ENCODE measurements at regions not wholly inside any gene's neighbourhood (a gene's known extent, or its start where the extent isn't known, plus 50 kb on each side); places are given as distances from the start of the nearest gene placed in this dataset.
"Not testable (repeated sequence)": the region's sequence is repeated elsewhere in the genome, so short reads cannot be mapped to it uniquely, and the experiment has no call there.

- no peak for FAIRE-seq
Measured at GRCh38 chr7:4438723-4439245, 243.3 kb upstream of the FOXK1 start.

GRCh38 chr7:4439444-4439843 is 242.7 kb upstream of the FOXK1 start:
- no peak for FAIRE-seq

- FAIRE-seq: no peak
Measured at GRCh38 chr7:4444106-4444505, 238.0 kb upstream of the FOXK1 start.

DNA sequence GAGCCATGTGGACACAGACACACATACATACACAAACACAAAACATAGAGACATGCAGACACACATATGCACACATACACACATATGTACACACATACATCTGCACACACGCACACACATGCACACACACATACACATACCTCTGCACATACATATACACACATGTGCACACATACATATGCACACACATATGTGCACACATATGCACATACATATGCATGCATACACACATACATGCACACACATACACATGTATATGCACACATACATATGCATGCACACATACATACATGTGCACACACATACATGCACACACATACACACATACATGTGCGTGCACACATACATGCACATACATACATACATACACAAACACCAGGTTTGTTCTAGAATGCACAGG is 236.3 kb upstream of the FOXK1 start:
- no peak for FAIRE-seq

DNA sequence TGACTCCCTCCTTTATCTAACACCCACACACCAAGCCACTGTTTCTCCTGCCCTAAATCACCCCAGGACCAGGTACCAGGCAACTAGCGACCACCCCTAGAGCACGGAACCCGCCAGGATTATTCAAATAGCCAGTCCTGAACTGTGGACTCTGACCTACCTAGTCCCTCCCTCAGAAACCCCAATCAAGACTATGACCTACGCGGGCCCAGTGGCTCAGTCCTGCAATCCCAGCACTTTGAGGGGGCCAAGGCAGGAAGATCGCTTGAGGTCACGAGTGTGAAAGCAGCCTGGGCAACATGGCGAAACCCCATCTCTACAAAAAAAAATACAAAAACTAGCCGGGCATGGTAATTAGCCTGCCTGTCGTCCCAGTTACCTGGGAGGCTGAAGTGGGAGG is 232.8 kb upstream of the FOXK1 start:
- FAIRE-seq: no peak

DNA sequence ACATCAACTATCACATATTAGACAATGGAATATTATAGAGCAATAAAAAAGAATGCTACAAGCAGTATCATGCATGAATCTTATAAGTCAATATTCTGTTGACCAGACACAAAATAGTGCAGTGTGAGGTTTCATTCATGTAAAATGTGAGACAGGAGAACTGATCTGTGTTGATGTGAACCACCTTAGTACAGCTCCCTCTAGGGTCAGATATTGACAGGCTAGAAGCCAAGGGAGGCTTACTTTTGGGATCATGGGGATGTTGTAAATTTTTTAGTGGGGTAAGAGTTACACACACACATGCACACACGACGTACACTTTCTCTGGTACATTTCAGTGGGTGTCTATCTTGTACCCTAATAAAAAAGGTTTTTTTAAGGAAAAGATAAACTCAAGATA is 231.6 kb upstream of the FOXK1 start:
- no peak for FAIRE-seq

GRCh38 chr7:4460597-4460996 is 221.5 kb upstream of the FOXK1 start:
- FAIRE-seq: no peak

GRCh38 chr7:4461531-4461930 is 220.6 kb upstream of the FOXK1 start:
- FAIRE-seq: no peak

DNA sequence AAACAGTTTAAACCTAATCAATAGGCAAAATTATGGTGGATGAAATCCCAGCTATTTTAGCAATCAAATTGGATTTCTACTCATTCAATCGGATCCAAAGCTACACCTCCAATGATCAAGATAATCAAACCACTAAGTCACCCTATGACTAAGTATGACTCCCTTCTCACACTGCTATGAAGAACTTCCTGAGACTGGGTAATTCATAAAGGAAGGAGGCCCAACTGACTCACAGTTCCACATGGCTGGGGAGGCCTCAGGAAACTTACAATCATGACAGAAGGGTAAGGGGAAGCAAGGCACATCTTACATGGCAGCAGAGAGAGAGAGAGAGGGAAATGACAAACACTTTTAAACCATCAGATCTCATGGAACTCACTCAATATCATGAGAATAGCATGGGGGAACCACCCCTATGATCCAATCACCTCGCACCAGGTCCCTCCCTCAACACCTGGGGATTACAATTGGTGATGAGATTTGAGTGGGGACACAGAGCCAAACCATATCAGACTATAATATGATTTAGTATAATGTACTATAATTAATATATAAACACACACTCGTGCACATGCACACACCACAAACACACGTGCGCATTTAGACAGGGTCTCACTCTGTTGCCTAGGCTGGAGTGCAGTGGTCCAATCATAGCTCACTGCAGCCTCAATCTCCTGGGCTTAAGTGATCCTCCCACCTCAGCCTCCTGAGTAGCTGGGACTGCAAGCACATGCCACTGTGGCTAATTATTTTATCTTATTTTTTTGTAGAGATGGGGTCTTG is 213.6 kb upstream of the FOXK1 start:
- no peak for FAIRE-seq

GRCh38 chr7:4470246-4470645 is 211.8 kb upstream of the FOXK1 start:
- FAIRE-seq: no peak

DNA sequence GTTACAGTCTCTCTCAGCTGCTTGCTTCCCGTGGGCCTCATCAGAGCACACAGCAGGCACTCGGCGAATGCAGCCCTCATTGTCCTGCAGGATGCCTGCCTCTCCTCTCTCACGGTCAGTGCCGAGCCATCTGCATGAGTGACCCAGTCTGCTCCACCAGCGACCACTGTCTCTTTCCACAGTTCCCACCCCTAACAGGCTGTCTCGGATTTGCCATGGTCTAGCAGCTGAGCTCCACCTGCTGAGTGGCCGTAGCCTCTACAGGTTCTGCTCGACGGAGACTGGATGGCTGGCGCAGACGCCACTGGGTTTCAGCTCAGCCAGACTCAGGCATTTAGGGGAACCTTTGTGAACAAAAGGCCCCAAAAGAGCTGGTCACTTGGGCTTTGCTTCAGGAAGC is 209.4 kb upstream of the FOXK1 start:
- no peak for FAIRE-seq

GRCh38 chr7:4479367-4480039 is 202.6 kb upstream of the FOXK1 start:
- FAIRE-seq: no peak

DNA sequence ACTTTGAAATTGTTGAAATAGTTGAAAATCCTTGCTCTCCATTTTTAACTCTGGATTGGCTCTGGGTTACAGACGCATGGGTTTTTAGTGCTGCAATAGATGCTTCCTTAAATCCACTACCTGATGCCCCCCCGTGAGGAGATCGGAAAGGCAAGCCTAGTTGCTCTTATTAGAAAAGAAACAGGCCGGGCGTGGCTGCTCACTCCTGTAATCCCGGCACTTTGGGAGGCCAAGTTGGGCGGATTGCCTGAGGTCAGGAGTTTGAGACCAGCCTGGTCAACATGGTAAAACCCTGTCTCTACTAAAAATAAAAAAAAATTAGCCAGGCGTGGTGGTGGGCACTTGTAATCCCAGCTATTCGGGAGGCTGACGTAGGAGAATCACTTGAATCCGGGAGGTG is 202.0 kb upstream of the FOXK1 start:
- not testable (repeated sequence) for FAIRE-seq

GRCh38 chr7:4483851-4484250 is 198.2 kb upstream of the FOXK1 start:
- no peak for FAIRE-seq

GRCh38 chr7:4484545-4484944 is 197.6 kb upstream of the FOXK1 start:
- no peak for FAIRE-seq

DNA sequence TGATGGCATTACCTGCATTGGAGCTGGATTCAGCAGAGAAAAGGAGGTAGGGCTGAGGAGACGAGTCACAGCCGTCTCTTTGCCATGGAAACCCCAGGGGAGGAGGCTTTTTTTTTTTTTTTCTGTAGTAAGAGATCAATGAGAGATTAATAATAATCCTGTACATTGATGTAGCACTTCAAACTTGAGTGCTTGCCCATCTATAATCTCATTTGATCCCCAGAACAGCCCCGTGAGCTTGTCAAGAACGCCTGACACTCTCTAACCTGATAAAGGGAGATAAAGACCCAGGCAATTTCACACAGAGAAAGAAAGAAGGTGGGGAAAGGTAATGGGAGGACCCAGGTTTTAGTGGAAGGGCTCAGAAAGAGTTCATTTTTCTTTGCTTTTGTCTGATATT is 195.2 kb upstream of the FOXK1 start:
- no peak for FAIRE-seq

- FAIRE-seq: not testable (repeated sequence)
Measured at GRCh38 chr7:4496911-4497310, 185.2 kb upstream of the FOXK1 start.

DNA sequence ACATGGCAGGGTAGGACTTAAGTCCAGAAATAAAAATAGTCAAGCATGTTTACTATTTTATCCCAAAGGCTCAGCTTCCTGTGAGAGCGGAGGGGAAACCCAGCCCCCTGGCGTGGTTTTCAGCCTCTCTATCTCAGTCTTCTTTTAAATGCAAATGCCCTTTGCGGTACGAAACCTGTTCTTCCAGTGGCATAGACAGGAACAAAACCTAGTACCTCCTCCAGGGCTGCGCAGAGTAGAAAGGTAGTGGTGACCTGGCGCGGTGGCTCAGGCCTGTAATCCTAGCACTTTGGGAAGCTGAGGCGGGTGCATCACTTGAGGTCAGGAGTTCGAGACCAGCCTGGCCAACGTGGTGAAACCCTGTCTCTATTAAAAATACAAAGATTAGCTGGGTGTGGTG is 181.3 kb upstream of the FOXK1 start:
- no peak for FAIRE-seq

GRCh38 chr7:4507886-4508285 is 174.2 kb upstream of the FOXK1 start:
- not testable (repeated sequence) for FAIRE-seq

DNA sequence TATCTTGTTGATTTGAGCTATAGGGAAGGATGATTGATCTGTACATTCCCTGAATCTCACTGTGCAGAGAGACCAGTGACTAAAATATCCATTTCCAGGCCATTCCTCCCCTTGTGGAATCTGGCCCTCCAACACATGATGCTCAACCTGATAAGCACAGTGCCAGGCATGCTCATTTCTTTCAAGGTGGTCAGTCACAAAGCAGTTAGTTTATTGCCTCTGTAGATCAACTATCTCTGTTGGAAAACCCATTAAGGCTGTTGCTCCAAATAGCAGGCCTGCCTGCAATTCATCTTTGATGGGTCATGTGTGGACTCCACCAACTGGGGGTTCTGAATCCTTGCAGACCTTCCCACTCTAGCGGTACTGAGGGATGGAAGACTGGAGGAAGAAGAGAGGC is 168.6 kb upstream of the FOXK1 start:
- no peak for FAIRE-seq

GRCh38 chr7:4519819-4520520 is 162.1 kb upstream of the FOXK1 start:
- FAIRE-seq: no peak

GRCh38 chr7:4523219-4523618 is 158.9 kb upstream of the FOXK1 start:
- FAIRE-seq: no peak

DNA sequence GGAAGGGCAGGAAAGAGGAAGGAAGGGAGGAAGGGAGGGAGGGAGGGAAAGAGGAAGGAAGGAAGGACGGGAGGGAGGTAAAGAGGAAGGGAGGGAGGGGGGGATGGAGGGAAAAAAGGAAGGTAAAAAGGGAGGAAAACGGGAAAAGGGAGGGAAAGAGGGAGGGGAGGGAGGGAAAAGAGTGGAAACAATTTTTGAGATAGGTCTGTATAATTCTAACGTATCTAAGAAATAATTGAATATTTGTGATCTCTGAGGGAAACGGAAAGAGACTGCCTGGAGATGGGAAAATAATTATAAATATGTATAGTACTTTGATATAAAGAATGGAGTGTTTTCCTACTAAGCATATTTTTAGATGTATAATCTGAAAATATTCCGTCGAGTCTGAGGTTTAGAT is 158.2 kb upstream of the FOXK1 start:
- FAIRE-seq: no peak

DNA sequence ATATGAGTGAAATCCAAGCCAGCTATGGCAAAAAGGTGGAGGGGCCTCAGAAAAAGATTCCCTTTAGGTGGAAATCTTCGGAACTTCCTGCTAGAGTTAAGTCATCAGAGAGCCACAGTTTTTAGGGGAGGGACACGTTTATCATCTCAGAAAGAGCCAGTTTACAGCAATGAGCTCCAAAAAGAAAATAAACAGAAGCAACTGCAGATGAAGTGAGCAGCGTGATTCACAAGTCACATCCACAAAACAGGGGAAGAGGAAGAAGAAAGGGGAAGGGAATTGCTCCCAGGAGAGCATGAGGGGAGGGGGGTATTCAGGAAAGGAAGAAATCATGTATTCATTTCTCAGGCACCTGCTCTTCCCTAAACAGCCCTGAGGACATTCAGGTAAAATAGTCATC is 156.2 kb upstream of the FOXK1 start:
- no peak for FAIRE-seq

All from islet of Langerhans (tissue), 1 donor.